Suppressor macrophage treated with lipopolysaccharide for 4 hours (primary cell): ENCODE measurements at regions not wholly inside any gene's neighbourhood (a gene's known extent, or its start where the extent isn't known, plus 50 kb on each side); places are given as distances from the start of the nearest gene placed in this dataset.
A peak's percentile ranks its signal among the peaks of the same experiment; 100 is the strongest.

ENCODE experiments used
- DNase-seq: peaks from one replicate; pipeline ENCODE4 v3.0.0-alpha.2; 2020

GRCh38 chr3:14318646-14319045, 83.8 kb upstream of the SLC6A6 start:
- DNase-seq: peak; percentile 67

- DNase-seq: peak; percentile 89
These were observed 82.7 kb upstream of the SLC6A6 start for GRCh38 chr3:14319654-14320182.

GRCh38 chr3:14320219-14320618, 82.2 kb upstream of the SLC6A6 start:
- DNase-seq: no peak

GRCh38 chr3:14322001-14322400, 80.4 kb upstream of the SLC6A6 start:
- DNase-seq: no peak

- no peak for DNase-seq
These were observed 79.6 kb upstream of the SLC6A6 start for GRCh38 chr3:14322667-14323295.

- DNase-seq: no peak
These were observed 78.8 kb upstream of the SLC6A6 start for GRCh38 chr3:14323401-14324223.

- DNase-seq: no peak
These were observed 78.0 kb upstream of the SLC6A6 start for GRCh38 chr3:14324224-14324944.

GRCh38 chr3:14328422-14328821, 74.0 kb upstream of the SLC6A6 start:
- no peak for DNase-seq

- DNase-seq: peak; percentile 47
These were observed 73.1 kb upstream of the SLC6A6 start for GRCh38 chr3:14329116-14329830.

- DNase-seq: no peak
These were observed 72.6 kb upstream of the SLC6A6 start for GRCh38 chr3:14329842-14330241.

- no peak for DNase-seq
These were observed 71.9 kb upstream of the SLC6A6 start for GRCh38 chr3:14330508-14330907.

- DNase-seq: no peak
These were observed 71.2 kb upstream of the SLC6A6 start for GRCh38 chr3:14331251-14331650.

GRCh38 chr3:14332392-14332791, 70.0 kb upstream of the SLC6A6 start:
- no peak for DNase-seq

GRCh38 chr3:14333215-14333614, 69.2 kb upstream of the SLC6A6 start:
- no peak for DNase-seq

- DNase-seq: no peak
These were observed 68.8 kb upstream of the SLC6A6 start for GRCh38 chr3:14333621-14334020.

- DNase-seq: no peak
These were observed 68.3 kb upstream of the SLC6A6 start for GRCh38 chr3:14334136-14334535.

- no peak for DNase-seq
These were observed 67.5 kb upstream of the SLC6A6 start for GRCh38 chr3:14334936-14335335.

GRCh38 chr3:14335774-14336748, 66.3 kb upstream of the SLC6A6 start:
- no peak for DNase-seq

GRCh38 chr3:14336749-14337598, 65.4 kb upstream of the SLC6A6 start:
- DNase-seq: no peak

GRCh38 chr3:14337828-14338227, 64.6 kb upstream of the SLC6A6 start:
- DNase-seq: no peak

- DNase-seq: no peak
These were observed 64.2 kb upstream of the SLC6A6 start for GRCh38 chr3:14338242-14338641.
